ENCODE measurements at regions not wholly inside any gene's neighbourhood (a gene's known extent, or its start where the extent isn't known, plus 50 kb on each side); places are given as distances from the start of the nearest gene placed in this dataset.
"Not testable (repeated sequence)": the region's sequence is repeated elsewhere in the genome, so short reads cannot be mapped to it uniquely, and the experiment has no call there.

DNA sequence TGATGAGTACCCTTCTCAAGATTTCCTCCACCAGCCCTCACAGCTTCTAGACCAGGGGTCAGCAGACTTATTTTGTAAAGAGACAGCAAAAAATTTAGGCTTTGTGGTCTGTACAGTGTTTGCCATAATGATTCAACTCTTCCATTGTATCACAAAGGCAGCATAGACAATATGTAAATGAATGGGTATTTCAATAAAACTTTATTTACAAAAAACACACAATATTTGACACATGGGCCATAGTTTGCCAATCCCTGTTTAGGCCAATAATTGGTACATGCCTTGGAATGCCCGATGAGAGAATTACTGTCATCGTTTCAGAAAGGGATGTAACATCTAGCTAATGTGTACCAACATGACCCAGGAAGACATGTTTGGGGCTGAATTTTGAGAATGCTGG, 178.9 kb upstream of the GALNT2 start:
- FAIRE-seq: no peak

DNA sequence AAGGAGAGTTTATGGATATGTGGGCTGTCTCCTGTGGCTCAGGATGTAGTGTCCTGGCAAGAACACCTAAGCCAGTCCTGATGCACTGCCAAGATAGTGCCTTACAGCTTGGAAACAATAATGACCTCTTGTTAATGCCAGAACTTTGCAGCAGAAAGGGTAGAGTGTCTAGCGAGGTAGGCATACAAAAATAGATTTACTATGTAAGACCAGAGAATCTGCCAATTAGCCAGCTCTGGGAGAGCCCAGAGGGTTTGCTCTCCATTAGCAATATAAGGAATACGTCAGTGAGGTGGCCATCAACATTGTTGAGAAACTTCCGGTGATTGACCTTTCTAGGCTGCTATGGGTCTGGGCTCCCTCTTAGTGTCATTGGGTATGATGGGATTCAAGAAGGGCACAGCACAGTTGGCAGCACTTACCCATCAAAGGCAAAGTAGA, 178.5 kb upstream of the GALNT2 start:
- no peak for FAIRE-seq

DNA sequence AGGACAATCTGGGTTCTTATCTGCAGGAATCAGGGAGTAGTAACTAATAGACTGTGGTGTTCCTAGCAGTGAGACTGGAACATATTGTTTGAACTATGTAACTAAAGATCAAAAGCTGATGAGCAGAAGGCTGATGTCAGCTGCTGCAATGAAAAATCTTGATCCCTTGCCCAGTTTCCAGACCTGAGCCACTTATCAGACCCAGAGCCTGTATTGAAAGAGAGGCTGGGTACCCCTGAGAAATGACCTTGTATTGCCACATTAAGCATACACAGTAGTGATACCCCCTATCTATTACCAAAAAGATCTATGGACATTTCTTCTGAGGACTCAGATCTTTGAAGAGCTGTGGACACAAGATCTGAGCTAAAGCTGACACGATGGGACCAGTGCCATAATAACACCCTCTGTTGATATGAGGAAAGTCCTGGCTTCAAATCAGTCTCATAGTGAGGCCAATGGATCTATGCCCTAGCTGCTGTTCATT, 178.0 kb upstream of the GALNT2 start:
- FAIRE-seq: no peak

DNA sequence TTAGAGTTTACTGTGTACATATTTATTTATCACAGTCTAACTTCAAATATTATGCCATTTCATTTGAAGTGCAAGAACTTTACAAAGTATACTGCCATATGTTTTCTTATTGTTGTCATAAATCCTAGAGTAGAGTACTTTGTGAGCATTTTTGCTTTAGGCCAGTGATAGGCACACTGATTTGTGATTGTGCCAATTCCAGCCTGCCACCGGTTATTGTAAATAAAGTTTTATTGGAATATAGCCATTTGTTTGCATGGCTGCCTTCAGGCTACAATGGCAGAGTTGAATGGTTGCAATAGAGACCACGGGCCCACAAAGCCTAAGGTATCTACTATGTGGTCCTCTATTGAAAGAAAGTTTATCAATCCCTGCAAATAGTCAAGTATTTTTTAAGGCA, 175.8 kb upstream of the GALNT2 start:
- no peak for FAIRE-seq

DNA sequence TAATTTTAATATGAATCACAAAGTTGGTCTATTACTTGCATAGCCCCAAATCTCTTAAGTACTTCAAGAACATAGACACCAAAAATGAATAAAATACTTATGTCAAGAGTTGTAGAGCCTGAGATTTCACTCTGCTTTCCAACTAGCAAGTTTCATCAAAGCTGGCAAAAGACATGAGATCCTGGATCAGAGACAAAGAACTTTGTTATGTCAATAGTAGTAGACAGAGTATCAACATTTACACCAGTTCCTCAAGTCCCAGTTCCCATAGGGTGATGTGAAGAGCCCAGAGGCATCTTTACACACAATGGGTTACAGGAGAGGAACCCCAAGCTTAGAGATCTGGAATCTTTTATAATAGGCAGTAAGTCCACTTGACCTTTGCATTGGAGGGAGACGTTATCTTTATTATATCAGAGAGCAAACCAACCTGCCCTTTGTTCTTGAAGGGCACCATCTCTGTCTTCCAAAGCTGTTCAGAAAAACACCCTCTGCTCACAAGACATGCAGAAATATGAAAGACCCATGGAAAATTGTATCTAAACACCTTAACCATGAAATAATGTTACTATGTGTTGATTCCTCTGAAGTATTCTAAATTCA, 174.4 kb upstream of the GALNT2 start:
- no peak for FAIRE-seq

DNA sequence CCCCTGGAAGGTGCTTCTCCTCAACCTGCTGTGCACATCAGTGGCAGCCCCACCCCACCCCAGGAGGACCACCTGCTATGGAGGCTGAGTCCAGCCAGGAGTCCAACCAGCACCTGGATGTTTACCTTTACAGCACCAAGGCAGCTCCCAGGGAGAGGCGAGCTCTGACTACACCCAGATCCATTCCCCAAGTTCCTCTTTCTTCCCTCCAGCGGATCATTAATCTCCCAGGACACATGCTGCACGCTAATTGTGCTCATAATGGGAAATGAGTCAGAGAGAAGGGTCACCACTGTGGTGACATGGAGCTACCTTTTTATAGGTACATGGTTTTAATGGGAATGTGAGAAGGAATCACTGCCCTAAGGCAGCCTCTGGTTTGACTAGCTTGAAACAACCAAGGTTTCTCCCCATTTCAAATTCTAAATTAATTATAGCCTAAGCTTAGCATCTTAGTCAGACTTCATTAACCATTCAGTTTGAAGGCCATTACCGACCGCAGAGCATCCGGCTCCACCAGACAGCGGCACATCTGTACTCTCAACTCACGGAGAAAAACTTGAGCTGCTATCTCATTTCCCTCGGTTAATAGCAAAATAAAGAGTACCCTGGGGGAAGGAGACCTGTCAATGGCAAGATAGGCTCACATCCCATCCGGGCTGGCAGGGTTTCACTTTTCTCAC, 173.1 kb upstream of the GALNT2 start:
- FAIRE-seq: no peak

DNA sequence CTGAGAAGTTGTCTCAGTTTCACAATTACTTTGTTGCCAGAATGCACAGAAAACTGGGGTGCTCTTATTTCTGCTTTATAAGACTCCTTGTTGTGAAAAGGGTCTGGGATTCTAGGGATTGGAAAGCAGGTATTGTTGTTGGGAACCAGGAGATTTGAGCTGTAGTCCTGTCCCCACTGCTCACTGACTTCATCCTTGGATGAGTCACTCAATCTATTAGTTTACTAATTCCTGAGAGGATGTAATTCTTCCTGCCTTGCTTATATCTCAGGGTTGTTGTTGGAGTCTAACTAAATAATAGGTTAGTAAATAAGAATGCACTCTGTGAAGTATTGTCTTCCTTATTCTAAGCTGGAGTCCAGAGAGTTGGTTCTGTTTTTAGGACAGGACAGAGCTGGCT, 172.5 kb upstream of the GALNT2 start:
- no peak for FAIRE-seq

DNA sequence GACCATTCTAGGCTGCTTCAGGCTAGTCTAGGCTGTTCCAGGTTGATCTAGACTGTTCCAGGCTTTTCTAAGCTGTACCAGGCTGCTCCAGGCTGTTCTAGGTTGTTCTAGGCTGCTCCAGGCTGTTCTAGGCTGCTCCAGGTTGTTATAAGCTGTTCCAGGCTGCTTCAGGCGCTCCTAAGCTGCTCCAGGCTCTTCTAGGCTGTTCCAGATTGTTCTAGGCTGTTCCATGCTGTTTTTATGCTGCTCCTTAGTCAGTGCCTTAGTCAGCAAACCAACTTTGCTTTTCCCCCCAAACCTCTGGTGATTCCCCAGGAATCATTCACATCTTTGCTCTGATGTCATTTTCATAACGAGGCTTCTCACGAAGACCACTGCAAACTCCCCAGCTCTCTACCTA, 171.4 kb upstream of the GALNT2 start:
- no peak for FAIRE-seq

DNA sequence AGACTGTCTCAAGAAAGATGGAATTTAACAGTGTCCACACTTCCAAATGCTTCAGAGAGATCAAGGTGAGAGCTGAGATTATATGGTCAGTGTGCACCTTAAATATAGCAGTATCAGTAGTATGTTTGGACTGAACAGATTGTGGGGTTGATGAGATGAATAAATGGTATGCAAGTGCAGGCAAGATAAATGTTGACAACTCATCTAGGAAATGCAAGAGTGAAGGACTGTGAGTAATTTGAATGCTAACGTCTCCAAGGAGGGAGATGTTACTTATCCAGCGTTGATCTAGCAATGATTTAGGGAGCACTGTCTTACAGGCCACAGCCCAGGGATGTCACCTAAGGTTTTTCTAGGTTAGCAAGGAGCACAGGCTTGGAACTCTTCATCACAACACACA, 170.7 kb upstream of the GALNT2 start:
- no peak for FAIRE-seq

DNA sequence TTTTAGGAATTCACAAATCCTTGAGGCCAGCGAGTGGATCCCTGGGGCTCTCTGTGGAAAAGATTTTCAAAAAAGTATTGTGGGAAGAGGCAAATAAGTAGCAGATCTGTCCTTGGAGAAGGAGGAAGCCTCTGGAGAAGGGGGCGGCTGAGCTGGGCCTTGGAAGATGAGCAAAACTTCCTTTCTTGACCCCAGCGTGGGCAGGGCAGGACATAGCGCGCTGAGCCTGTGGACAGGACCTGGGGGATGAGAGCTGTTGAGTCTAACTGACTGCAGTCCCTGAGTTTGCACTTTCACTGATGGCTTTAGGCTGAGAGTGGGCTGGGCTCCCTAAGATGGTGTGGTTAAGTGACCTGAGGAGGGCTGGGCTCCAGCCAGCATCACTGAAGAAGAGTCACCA, 170.2 kb upstream of the GALNT2 start:
- no peak for FAIRE-seq

DNA sequence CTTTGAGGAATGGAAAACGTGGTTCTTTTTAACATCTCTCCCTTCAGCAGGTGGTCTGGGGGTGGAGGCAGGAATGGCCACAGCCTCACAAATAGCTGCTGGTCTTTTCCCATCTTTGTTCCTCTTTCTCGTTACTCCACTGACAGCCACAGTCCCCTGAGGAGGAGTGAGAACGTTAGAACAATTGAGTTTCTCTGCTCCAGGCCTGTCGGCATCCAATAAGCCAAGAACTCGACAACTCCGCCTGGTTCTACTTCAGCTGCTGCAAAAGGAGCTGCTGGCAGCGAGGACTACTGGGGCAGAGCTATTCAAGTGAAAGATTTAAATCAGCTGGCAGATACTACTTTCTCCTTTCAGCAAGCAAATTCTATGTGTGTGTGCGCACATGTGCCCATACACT, 169.5 kb upstream of the GALNT2 start:
- no peak for FAIRE-seq

DNA sequence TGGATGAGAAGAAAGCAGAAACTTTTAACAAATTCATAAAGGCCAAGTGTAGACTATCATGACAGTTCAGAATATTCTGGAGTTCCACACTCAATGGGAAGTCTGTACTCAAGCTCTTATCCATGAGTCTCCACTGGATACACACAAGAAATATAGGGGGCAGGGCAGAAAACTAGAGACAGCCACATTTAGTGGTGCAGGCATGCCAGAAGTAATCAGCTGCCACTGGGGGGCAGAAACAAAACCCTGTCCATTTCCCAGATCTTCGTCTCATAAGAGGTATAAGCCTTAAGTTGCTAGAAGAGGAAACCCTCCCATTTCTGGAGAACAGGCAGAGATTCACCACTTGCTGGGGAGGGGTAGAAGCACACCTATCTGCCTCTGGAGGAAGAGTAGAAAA, 166.8 kb upstream of the GALNT2 start:
- FAIRE-seq: no peak

DNA sequence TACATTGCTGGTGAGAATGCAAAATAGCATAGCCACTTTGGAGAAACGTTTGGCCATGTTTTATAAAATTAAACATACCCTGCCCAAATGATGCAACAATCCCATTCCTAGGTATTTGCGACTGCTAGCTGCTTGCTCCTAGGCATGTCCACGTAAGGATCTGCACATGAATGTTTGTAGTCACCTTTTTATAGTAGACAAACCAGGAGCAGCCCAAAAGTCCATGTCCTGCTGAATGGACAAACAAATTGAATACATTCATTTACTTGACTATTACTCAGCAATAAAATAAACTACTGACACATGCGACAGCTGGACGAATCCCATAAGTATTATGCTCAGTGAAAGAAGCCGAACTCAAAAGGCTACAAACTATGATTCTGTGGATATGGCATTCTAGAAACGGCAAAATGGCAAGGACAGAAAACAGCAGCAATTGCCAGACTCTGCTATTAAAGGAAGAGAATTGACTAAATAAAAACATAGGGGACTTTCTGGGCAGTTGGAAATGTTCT, 161.9 kb upstream of the GALNT2 start:
- FAIRE-seq: no peak

DNA sequence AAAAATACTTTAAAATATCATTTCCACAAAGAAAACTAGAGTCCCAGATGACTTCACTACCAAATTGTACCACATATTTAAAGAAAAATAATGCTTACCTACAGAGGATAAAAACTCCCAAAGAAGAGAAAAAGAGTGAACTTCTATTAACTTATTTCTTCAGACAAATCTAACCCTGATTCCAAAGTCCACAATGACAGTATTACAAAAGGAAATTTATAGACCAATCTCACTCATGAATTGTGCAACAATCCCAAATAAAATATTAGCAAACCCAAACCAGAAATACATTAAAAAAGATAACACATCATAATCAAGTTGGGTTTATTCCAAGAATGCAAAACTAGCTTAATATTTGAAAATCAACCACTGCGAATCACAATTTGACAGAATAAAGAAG, 161.4 kb upstream of the GALNT2 start:
- no peak for FAIRE-seq

DNA sequence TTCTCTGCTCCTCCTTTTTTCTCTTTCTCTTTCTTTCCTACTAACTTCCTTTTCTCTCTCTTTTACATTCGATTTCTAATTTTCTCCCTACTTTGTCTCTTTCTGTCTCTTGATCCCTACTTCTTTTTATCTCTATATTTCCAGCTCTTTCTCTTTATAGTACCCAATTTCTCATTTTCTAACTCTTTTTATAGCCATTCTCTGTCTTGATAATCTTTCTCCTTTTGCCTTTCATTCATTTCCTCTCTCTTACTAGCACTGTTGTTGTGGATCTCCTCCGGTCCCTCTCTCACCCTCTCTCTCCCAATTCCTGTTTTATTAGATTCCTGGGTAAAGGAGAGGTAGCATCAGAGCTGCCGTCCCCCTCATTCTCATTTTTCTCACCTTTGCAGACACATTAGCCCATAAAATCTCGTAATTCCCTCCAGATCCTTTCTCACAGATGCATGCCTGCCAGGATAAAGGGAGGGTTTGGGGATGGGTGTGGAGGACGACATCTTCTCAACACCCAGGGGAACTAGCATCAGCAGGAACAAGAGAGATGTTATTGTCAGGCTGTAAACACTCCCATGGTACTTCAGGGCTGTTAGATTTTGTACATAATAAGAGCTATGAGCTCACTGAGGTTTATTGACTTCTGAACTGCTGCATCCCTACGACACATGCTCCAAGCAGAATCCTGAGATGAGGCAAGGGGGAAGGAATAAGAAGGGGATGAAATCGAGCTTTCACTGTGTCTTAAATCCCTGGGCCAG, 159.0 kb upstream of the GALNT2 start:
- no peak for FAIRE-seq

DNA sequence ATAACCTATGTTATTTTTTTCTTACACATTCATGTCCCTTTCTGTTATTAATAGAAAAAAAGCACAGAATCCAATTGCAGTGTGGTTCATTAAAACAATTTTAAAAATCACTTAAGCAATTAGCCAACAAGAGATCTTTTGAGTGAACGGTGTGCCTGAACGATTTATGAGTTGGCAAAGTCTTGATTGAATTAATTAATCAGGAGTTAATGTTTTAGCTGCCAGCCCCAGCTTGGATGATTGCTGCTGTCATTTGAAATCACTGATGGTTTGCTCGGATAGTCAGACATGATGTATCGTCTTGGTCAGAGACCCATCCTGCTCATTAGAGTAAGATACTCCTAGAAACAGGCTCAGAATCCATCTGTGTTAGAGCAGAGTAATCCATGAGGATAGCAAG, 158.3 kb upstream of the GALNT2 start:
- no peak for FAIRE-seq

DNA sequence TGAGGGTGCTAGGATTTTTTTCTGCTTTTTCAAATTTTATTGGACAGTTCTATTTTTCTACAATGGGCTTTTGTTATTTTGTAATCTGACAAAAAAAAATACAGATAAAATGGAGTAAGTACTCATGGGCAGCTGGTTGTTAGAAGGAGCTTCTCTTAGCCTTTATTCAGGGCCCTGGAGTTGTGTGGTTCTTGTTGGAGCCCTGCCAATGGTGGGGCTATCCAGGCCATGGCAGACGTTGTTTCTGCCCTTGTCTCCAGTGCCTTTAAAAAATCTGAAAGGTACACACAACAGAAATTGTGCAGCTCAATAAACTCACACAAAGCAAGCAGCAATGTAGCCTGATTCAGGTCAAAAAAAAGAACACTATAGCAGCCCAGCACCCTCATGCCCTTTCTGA, 153.5 kb upstream of the GALNT2 start:
- FAIRE-seq: no peak

DNA sequence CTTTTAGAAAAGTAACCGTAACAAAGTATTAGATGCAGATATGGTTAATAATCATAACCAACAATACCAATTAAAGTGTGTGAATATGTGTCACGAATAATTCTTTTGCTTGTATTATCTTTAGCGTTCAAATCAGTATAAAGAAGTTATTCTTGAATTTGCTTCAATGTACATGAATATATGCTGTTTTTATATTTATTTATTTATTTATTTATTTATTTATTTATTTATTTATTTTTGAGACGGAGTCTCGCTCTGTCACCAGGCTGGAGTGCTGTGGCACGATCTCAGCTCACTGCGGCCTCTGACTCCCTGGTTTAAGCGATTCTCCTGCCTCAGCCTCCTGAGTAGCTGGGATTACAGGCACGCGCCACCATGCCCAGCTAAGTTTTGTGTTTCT, 147.6 kb upstream of the GALNT2 start:
- not testable (repeated sequence) for FAIRE-seq

DNA sequence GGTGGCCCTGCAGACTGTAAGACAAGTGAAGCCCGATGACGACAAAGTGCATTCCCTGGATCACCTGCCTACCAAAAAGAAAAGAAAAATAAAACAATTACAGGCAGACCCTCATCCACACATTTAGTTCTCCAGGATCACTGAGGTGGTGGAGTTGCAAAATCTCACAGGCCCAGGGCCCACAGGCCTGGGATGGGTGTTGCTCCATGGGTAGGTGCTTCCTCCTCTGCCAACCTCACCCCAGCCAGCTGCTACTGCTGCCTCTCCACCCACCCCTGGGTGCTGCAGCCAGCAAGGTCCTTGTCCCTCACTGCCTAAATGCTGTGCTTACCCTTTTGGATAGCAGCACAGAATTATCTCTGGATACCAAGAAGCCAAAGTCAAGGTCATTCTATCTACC, 146.4 kb upstream of the GALNT2 start:
- FAIRE-seq: no peak

DNA sequence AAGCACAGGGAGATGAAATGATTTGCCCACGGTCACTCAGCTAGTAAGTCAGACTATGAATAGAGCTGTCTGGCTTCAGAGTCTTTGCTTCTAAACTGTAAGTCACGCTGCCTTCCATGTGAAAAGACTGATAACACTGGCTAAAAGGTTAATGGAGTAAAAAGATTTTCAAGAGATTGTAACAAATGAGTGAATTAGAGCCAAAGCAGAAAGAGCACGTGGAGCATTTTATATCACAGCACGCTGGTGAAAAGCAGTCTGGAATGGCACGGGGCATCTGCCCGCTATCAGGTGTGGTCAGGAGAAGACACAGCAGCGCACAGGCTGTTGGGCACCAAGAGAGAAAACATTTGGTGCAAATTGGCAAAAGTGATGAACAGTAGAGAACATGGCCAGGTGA, 144.8 kb upstream of the GALNT2 start:
- FAIRE-seq: no peak

DNA sequence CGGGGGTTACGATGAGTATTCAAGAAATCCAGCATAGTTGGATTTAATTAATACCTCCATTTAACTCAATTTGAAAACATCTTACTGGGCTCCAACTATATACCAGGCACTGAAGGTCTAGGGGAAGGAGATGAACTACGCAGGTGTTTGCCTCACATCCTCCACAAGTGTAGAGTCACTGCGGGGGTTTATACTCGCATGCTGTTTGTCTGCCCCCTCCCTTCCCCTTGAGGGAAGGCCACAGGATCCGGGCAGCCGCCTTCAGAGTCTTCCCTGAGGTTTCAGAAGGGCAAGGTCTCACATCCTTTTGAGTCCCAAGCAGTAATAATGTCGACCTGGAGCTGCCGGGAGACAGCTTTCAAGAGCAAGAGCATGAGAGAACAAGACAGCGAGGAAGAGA, 142.4 kb upstream of the GALNT2 start:
- no peak for FAIRE-seq

DNA sequence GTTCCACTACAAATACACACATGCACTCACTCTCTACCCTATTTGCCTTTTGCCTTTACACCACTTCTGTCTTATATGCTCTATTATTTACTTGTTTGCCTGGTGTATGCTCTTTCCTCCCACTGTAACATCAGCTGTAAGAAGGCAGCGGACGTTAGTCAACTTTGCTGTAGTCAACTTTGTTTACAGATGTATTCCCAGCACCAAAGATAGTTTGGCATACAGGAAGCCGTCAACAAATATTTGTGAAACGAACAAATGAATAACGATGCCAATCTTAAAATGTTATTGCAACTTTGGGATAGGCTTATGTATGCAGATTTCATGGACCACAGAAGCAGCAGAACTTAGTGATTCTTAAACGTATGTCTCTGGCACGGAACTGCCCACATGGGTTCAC, 138.3 kb upstream of the GALNT2 start:
- no peak for FAIRE-seq

DNA sequence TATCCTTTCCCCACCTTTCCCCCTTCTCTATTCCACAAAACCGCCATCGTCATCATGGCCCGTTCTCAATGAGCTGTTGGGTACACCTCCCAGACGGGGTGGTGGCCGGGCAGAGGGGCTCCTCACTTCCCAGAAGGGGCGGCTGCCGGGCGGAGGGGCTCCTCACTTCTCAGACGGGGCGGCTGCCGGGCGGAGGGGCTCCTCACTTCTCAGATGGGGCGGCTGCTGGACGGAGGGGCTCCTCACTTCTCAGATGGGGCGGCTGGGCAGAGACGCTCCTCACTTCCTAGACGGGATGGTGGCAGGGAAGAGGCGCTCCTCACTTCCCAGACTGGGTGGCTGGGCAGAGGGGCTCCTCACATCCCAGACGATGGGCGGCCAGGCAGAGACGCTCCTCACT, 135.3 kb upstream of the GALNT2 start:
- not testable (repeated sequence) for FAIRE-seq

DNA sequence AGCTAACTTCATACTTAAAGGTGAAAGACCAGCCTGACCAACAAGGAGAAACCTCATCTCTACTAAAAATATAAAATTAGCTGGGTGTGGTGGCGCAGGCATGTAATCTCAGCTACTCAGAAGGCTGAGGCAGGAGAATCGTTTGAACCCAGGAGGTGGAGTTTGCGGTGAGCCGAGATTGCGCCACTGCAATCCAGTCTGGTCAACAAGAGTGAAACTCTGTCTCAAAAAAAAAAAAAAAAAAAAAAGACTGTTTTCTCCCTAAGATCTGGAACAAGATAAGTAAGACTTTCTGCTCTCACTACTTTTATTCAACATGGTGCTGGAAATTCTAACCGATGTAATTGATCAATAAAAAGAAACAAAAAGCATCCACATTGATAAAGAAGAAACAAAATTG, 131.9 kb upstream of the GALNT2 start:
- FAIRE-seq: not testable (repeated sequence)
